ENCODE measurements at regions not wholly inside any gene's neighbourhood (a gene's known extent, or its start where the extent isn't known, plus 50 kb on each side); places are given as distances from the start of the nearest gene placed in this dataset.

DNA sequence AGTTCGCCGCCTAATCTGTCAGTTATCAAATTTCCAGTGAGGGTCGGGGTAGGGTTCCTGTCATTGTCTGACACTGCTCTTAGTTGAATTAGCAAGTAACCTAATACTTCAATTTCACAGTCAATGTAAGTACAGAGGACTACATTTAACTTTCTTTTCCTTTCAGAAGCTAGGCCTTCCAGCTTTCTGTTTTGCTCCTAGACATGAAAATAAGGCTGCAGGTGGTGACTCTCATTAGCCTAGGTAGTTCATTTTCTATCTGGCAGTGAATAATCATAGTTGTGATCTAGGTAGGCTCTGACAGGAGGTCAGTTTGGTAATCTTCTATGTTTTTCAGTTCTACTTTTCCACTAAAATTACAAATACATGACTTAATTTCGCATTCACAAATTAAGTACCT lies 783.1 kb downstream of the MRPL39 start:
- ATAC-seq (replicated peaks; ENCODE audit: extremely low read depth, poor library complexity, severe bottlenecking) (no peak), DNase-seq (ENCODE audit: low spot score in 2 of 2) (no peak)
- Mint-ChIP-seq H3K36me3 (ENCODE audit: insufficient read depth) (no peaks in the 10 kb centered on the region), H3K27ac (ENCODE audit: low read depth) (no peak overlapping the region), H3K9me3 (no peaks in the 10 kb centered on the region), H3K4me1 (no peaks in the 10 kb centered on the region), H3K4me3 (no peak overlapping the region), H3K27me3 (no peaks in the 10 kb centered on the region)

DNA sequence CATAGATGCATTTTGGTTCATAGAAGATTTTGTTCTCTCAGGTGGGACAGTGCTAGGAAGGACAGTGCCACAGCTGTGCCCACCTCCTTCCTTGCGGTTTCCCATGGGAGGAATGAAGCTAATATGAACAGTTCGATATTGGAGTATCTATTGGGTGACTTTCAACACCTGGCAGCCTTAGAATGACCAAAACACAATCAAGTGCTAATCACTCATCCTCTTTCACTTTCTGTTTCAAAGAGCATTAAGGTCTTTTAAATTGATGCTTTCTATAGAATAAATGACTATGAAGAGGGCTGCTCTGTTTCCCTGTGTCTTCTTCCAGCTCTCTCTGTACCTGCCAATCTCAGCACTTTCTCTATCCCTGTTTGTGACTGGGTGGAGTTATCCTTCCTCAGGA lies 784.0 kb downstream of the MRPL39 start:
- no peaks in the 10 kb centered on the region for H3K4me1 Mint-ChIP-seq
- no peak overlapping the region for H3K4me3 Mint-ChIP-seq
- no peaks in the 10 kb centered on the region for H3K36me3 Mint-ChIP-seq (ENCODE audit: insufficient read depth)

GRCh38 chr21:24785033-24785432 lies 822.2 kb downstream of the MRPL39 start:
- no peak overlapping the region for H3K27ac Mint-ChIP-seq (ENCODE audit: low read depth)
- no peak overlapping the region for H3K4me3 Mint-ChIP-seq
- peaks cover 4% of the 10 kb centered on the region for H3K9me3 Mint-ChIP-seq
- H3K27me3 Mint-ChIP-seq: no peaks in the 10 kb centered on the region
- DNase-seq (ENCODE audit: low spot score in 2 of 2) (no peak), ATAC-seq (replicated peaks; ENCODE audit: extremely low read depth, poor library complexity, severe bottlenecking) (no peak)
- H3K36me3 Mint-ChIP-seq (ENCODE audit: insufficient read depth): no peaks in the 10 kb centered on the region
- H3K4me1 Mint-ChIP-seq: no peaks in the 10 kb centered on the region

More for the DNA sequence above, 784.0 kb downstream of the MRPL39 start:
- no peak for DNase-seq (ENCODE audit: low spot score in 2 of 2)
- no peaks in the 10 kb centered on the region for H3K27me3 Mint-ChIP-seq
- H3K27ac Mint-ChIP-seq (ENCODE audit: low read depth): no peak overlapping the region
- no peak for ATAC-seq (replicated peaks; ENCODE audit: extremely low read depth, poor library complexity, severe bottlenecking)
- H3K9me3 Mint-ChIP-seq: no peaks in the 10 kb centered on the region

- Mint-ChIP-seq H3K36me3 (ENCODE audit: insufficient read depth) (no peaks in the 10 kb centered on the region), H3K9me3 (no peaks in the 10 kb centered on the region), H3K27me3 (no peaks in the 10 kb centered on the region), H3K4me3 (no peak overlapping the region), H3K4me1 (no peaks in the 10 kb centered on the region), H3K27ac (ENCODE audit: low read depth) (no peak overlapping the region)
- DNase-seq (ENCODE audit: low spot score in 2 of 2) (no peak), ATAC-seq (replicated peaks; ENCODE audit: extremely low read depth, poor library complexity, severe bottlenecking) (no peak)
These were observed 826.1 kb downstream of the MRPL39 start for GRCh38 chr21:24781146-24781545.

- Mint-ChIP-seq H3K4me1 (no peaks in the 10 kb centered on the region), H3K27ac (ENCODE audit: low read depth) (no peak overlapping the region), H3K9me3 (peaks cover 5% of the 10 kb centered on the region), H3K27me3 (no peaks in the 10 kb centered on the region), H3K36me3 (ENCODE audit: insufficient read depth) (no peaks in the 10 kb centered on the region), H3K4me3 (no peak overlapping the region)
- DNase-seq (ENCODE audit: low spot score in 2 of 2) (no peak), ATAC-seq (replicated peaks; ENCODE audit: extremely low read depth, poor library complexity, severe bottlenecking) (no peak)
These were observed 847.8 kb downstream of the MRPL39 start for GRCh38 chr21:24759348-24760075.

DNA sequence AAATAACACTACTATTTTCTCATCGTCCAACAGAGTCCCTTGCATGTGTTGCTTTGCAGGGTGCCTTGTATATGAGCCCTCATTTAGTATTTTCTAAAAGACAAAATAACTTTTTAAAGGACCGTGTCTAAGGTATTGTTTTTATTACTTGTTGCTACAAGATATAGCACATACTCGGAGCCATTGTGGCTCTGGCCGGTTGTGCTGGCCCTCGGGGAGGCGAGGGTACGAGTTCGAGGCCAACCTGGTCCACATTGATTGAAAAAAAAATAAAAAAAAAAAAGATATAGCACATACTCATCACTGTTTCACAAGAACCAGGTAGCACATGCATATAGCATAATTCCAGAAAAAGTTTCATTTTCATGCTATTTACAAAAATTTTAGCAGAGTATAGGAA lies 869.2 kb downstream of the MRPL39 start:
- Mint-ChIP-seq H3K36me3 (ENCODE audit: insufficient read depth) (no peaks in the 10 kb centered on the region), H3K27me3 (no peaks in the 10 kb centered on the region), H3K4me3 (no peak overlapping the region), H3K27ac (ENCODE audit: low read depth) (no peak overlapping the region), H3K9me3 (peaks cover 10% of the 10 kb centered on the region), H3K4me1 (no peaks in the 10 kb centered on the region)
- no peak for DNase-seq (ENCODE audit: low spot score in 2 of 2)
- ATAC-seq (replicated peaks; ENCODE audit: extremely low read depth, poor library complexity, severe bottlenecking): no peak

DNA sequence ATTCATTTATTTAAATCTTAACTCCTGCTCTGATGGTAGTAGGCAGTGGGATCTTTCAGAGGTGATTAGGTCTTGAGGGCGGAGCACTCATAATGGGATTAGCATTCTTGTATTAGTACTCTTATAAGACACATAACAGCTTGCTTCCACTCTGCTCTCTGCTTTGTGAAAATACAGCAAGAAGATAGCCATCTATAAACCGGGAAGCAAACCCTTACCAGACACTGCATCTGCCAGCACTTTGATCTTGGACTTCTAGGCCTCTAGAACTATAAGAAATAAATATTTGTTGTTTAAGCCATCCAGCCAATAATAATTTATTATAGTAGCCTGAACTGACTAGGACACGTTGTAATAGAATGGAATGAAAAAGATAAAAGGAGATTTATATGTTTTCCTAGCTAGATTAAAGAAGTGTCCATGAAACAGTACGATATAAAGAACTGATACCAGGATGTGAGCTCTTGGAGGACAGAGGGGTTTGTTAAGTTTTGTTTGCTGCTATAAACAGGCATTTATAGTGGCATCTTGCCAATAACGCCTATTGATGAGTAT lies 869.9 kb downstream of the MRPL39 start:
- no peak overlapping the region for H3K27ac Mint-ChIP-seq (ENCODE audit: low read depth)
- ATAC-seq (replicated peaks; ENCODE audit: extremely low read depth, poor library complexity, severe bottlenecking) (no peak), DNase-seq (ENCODE audit: low spot score in 2 of 2) (no peak)
- H3K4me3 Mint-ChIP-seq: no peak overlapping the region
- no peaks in the 10 kb centered on the region for H3K4me1 Mint-ChIP-seq
- no peaks in the 10 kb centered on the region for H3K36me3 Mint-ChIP-seq (ENCODE audit: insufficient read depth)
- H3K9me3 Mint-ChIP-seq: peaks cover 5% of the 10 kb centered on the region
- no peaks in the 10 kb centered on the region for H3K27me3 Mint-ChIP-seq

GRCh38 chr21:24730661-24731060 lies 876.6 kb downstream of the MRPL39 start:
- Mint-ChIP-seq H3K4me3 (no peak overlapping the region), H3K4me1 (no peaks in the 10 kb centered on the region), H3K36me3 (ENCODE audit: insufficient read depth) (no peaks in the 10 kb centered on the region), H3K27me3 (no peaks in the 10 kb centered on the region), H3K27ac (ENCODE audit: low read depth) (no peak overlapping the region), H3K9me3 (no peaks in the 10 kb centered on the region)
- DNase-seq (ENCODE audit: low spot score in 2 of 2): no peak
- no peak for ATAC-seq (replicated peaks; ENCODE audit: extremely low read depth, poor library complexity, severe bottlenecking)

- no peak for DNase-seq (ENCODE audit: low spot score in 2 of 2)
- Mint-ChIP-seq H3K27ac (ENCODE audit: low read depth) (no peak overlapping the region), H3K36me3 (ENCODE audit: insufficient read depth) (no peaks in the 10 kb centered on the region), H3K9me3 (no peaks in the 10 kb centered on the region), H3K27me3 (no peaks in the 10 kb centered on the region), H3K4me1 (no peaks in the 10 kb centered on the region), H3K4me3 (no peak overlapping the region)
- no peak for ATAC-seq (replicated peaks; ENCODE audit: extremely low read depth, poor library complexity, severe bottlenecking)
These were observed 877.7 kb downstream of the MRPL39 start for GRCh38 chr21:24729568-24729967.

DNA sequence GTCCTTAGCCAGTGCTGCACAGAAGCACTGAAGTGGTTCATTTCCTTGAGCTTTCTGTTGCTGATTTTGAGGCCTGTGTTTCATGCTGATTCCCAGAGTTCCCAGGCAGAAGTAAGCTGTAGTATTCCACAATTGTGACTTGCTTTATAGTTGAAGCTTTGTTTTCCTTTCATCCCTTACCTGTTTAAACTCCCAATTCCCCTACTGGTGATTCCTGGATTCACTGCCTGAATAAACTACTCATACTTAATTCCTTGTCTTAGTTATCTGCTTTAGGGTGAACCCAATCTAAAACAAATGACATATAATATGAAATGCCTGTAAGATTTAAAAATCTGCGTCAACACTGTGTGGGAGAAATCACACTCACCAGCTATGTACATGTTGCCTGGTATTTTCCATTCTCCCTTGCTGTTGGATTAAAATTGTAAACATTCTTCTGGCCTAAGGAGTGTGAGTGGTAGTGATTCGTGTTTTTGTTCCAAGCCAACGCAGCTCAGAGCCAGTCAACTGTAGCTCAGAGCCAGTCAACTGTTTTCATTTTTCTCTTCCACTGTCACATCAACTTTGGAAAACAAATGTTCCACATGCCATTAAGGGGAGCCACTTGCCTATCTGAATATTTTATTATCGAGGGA lies 879.4 kb downstream of the MRPL39 start:
- H3K4me3 Mint-ChIP-seq: no peak overlapping the region
- no peaks in the 10 kb centered on the region for H3K36me3 Mint-ChIP-seq (ENCODE audit: insufficient read depth)
- DNase-seq (ENCODE audit: low spot score in 2 of 2) (no peak), ATAC-seq (replicated peaks; ENCODE audit: extremely low read depth, poor library complexity, severe bottlenecking) (no peak)
- H3K4me1 Mint-ChIP-seq: no peaks in the 10 kb centered on the region
- H3K27me3 Mint-ChIP-seq: no peaks in the 10 kb centered on the region
- no peak overlapping the region for H3K27ac Mint-ChIP-seq (ENCODE audit: low read depth)
- H3K9me3 Mint-ChIP-seq: no peaks in the 10 kb centered on the region

- no peaks in the 10 kb centered on the region for H3K36me3 Mint-ChIP-seq (ENCODE audit: insufficient read depth)
- ATAC-seq (replicated peaks; ENCODE audit: extremely low read depth, poor library complexity, severe bottlenecking) (no peak), DNase-seq (ENCODE audit: low spot score in 2 of 2) (no peak)
- no peaks in the 10 kb centered on the region for H3K4me1 Mint-ChIP-seq
- H3K27ac Mint-ChIP-seq (ENCODE audit: low read depth): no peak overlapping the region
- no peaks in the 10 kb centered on the region for H3K27me3 Mint-ChIP-seq
- H3K4me3 Mint-ChIP-seq: no peak overlapping the region
- H3K9me3 Mint-ChIP-seq: peaks cover 21% of the 10 kb centered on the region
These were observed 890.9 kb downstream of the MRPL39 start for GRCh38 chr21:24716281-24716918.

DNA sequence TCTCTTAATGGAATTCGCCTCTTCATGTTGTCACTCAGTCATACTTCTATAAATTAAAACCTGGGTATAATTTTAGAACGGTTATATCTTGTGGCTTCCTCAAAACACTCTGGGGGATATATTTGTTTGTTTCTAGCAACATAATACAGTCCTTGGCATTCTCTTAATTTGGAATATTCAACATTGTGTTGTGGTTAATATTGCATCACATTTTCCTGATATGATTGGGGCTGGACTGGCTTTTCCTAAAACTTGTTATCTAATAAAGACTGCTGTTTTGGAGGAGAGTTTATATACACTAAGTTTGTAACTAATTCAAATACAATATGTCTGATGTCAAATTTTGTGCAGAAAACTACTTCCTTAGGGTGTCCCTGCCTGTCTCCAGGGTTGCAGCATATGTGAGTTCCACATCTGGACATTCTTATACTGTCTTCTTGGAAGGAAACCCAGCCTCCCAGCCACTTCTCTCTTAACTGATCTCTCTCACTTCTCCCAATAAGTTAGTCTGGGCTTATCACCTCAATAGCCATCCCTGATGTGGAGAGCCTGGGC lies 892.6 kb downstream of the MRPL39 start:
- no peak overlapping the region for H3K27ac Mint-ChIP-seq (ENCODE audit: low read depth)
- H3K36me3 Mint-ChIP-seq (ENCODE audit: insufficient read depth): no peaks in the 10 kb centered on the region
- ATAC-seq (replicated peaks; ENCODE audit: extremely low read depth, poor library complexity, severe bottlenecking): no peak
- H3K4me3 Mint-ChIP-seq: no peak overlapping the region
- peaks cover 10% of the 10 kb centered on the region for H3K9me3 Mint-ChIP-seq
- DNase-seq (ENCODE audit: low spot score in 2 of 2): no peak
- H3K27me3 Mint-ChIP-seq: no peaks in the 10 kb centered on the region
- H3K4me1 Mint-ChIP-seq: no peaks in the 10 kb centered on the region
